ENCODE measurements at regions not wholly inside any gene's neighbourhood (a gene's known extent, or its start where the extent isn't known, plus 50 kb on each side); places are given as distances from the start of the nearest gene placed in this dataset.
A peak's percentile ranks its signal among the peaks of the same experiment; 100 is the strongest.

DNA sequence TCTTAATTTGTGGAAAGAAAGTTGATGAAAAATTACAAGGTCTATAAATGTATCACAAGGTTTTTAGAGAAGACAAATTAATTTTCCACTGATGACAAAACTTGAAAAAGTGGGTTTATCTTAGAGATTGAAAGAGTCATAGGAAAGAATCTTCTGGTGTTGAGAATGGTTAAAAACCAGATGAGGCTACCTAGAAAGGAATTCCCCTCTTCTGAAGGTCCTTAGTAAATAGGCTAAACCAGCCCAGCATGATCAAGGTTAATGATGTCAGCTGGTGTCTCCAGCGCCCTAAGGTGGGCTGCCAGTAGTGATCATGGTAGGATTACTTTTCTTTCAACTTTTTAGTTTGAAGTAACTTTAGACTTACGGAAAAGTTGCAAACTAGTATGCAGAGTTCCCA lies 71.8 kb upstream of the PGRMC2 start:
- Histone ChIP-seq H3K27ac (ENCODE audit: low read depth, low read length) (peak overlapping the region; percentile 81), H3K4me3 (ENCODE audit: low read length in 3 of 3) (no peak overlapping the region), H3K27me3 (ENCODE audit: control insufficient read depth in 3 of 3, insufficient read depth in 3 of 3, low read length in 3 of 3) (no peaks in the 10 kb centered on the region), H3K9ac (ENCODE audit: low read depth in 1 of 3, low read length in 3 of 3) (no peak overlapping the region), H3K9me3 (ENCODE audit: control insufficient read depth in 3 of 3, low read length in 3 of 3) (no peaks in the 10 kb centered on the region), H3K4me1 (ENCODE audit: control insufficient read depth in 3 of 3, insufficient read depth in 3 of 3, low read length in 3 of 3) (peaks cover 19 to 28% (median 21%) of the 10 kb centered on the region in 3 donors), H3K36me3 (ENCODE audit: control insufficient read depth in 3 of 3, insufficient read depth in 3 of 3, low read length in 3 of 3) (no peaks in the 10 kb centered on the region)

DNA sequence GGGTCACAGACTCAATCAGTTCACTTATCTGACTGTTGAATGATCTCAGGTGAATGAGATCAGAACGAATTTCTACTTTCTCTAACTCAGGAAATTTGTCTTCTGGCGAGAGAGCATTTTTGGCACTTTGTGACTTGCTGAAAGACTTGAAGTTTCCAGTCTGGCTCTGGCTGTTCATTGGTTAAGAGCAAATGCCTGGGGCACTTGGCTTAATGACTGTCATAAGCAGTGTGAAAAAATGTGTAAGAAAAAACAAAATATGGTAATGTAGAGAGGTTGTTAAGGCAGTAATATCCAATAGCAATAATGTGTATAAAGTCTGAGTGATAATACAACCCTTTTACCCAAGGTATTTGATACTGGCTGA lies 71.3 kb upstream of the PGRMC2 start:
- Histone ChIP-seq H3K9me3 (ENCODE audit: control insufficient read depth in 3 of 3, low read length in 3 of 3) (no peaks in the 10 kb centered on the region), H3K9ac (ENCODE audit: low read depth in 1 of 3, low read length in 3 of 3) (peak overlapping the region; percentile 40 to 58 (median 51)), H3K27me3 (ENCODE audit: control insufficient read depth in 3 of 3, insufficient read depth in 3 of 3, low read length in 3 of 3) (no peaks in the 10 kb centered on the region), H3K4me1 (ENCODE audit: control insufficient read depth in 3 of 3, insufficient read depth in 3 of 3, low read length in 3 of 3) (peaks cover 21 to 28% (median 21%) of the 10 kb centered on the region in 3 donors), H3K27ac (ENCODE audit: low read depth, low read length) (peak overlapping the region; percentile 81), H3K36me3 (ENCODE audit: control insufficient read depth in 3 of 3, insufficient read depth in 3 of 3, low read length in 3 of 3) (no peaks in the 10 kb centered on the region), H3K4me3 (ENCODE audit: low read length in 3 of 3) (peak overlapping the region; percentile 35 to 45 (median 35))

DNA sequence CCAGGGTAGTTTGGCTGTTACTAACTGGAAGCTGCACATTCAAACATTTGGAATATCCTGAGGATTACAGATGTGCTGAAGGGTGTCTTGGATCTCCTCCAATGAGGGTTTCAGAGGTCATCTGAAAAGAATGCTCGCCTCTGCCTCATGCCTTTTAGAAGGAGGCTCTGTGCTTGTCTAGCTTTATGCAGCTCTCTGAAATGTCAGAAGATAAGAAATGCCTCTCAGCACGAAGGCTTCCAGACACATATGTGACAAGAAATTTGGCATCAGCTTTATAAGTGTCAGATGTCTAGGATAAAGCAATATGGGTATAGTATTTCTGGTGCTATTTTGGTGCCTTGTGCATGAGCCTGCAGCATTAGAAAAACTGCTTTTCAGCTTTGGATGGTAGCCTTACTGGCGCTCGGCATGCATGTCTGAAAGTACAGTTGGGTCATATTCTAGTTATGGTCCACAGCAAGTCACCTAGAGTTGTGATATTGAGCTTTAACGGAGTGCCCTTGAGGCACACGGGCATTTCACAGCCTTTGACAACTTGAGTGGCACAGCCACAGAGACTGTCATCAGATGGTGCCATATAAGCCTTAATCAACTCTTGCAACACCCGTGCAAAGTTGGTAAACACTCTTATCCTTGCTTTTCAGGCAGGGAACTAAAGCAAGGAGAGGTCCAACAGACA lies 70.8 kb upstream of the PGRMC2 start:
- H3K27ac ChIP-seq (ENCODE audit: low read depth, low read length): peak overlapping the region; percentile 81
- H3K4me3 ChIP-seq (ENCODE audit: low read length in 3 of 3): peak overlapping the region; percentile 35 to 46 (median 45)
- no peaks in the 10 kb centered on the region for H3K36me3 ChIP-seq (ENCODE audit: control insufficient read depth in 3 of 3, insufficient read depth in 3 of 3, low read length in 3 of 3)
- peaks cover 21 to 28% (median 21%) of the 10 kb centered on the region in 3 donors for H3K4me1 ChIP-seq (ENCODE audit: control insufficient read depth in 3 of 3, insufficient read depth in 3 of 3, low read length in 3 of 3)
- peak overlapping the region; percentile 40 to 58 (median 51) for H3K9ac ChIP-seq (ENCODE audit: low read depth in 1 of 3, low read length in 3 of 3)
- H3K9me3 ChIP-seq (ENCODE audit: control insufficient read depth in 3 of 3, low read length in 3 of 3): no peaks in the 10 kb centered on the region
- no peaks in the 10 kb centered on the region for H3K27me3 ChIP-seq (ENCODE audit: control insufficient read depth in 3 of 3, insufficient read depth in 3 of 3, low read length in 3 of 3)

GRCh38 chr4:128357286-128357685 lies 69.7 kb upstream of the PGRMC2 start:
- Histone ChIP-seq H3K27me3 (ENCODE audit: control insufficient read depth in 3 of 3, insufficient read depth in 3 of 3, low read length in 3 of 3) (no peaks in the 10 kb centered on the region), H3K9me3 (ENCODE audit: control insufficient read depth in 3 of 3, low read length in 3 of 3) (no peaks in the 10 kb centered on the region), H3K9ac (ENCODE audit: low read depth in 1 of 3, low read length in 3 of 3) (no peak overlapping the region), H3K4me1 (ENCODE audit: control insufficient read depth in 3 of 3, insufficient read depth in 3 of 3, low read length in 3 of 3) (peaks cover 21 to 28% (median 21%) of the 10 kb centered on the region in 3 donors), H3K27ac (ENCODE audit: low read depth, low read length) (peak overlapping the region; percentile 81), H3K4me3 (ENCODE audit: low read length in 3 of 3) (no peak overlapping the region), H3K36me3 (ENCODE audit: control insufficient read depth in 3 of 3, insufficient read depth in 3 of 3, low read length in 3 of 3) (no peaks in the 10 kb centered on the region)

DNA sequence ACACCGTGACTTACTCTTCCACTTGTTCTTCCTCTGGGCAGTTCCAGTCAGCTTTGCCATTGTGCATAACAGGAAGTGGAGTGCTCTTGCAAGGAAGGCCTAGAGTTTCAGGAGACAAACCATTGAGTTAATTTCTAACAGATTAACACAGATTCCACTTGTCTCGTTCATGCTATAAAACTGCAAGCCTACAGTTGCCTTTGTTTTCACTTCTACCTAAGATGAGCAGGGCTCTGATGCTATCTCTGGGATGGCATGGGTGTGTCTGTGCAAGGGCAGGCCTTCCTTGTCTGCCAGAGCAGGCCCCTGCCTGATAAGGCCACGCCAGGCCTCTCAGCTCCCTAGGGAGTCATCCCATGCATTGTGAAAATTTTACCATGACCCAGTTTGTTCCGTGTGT lies 67.7 kb upstream of the PGRMC2 start:
- Histone ChIP-seq H3K27me3 (ENCODE audit: control insufficient read depth in 3 of 3, insufficient read depth in 3 of 3, low read length in 3 of 3) (no peaks in the 10 kb centered on the region), H3K4me3 (ENCODE audit: low read length in 3 of 3) (no peak overlapping the region), H3K27ac (ENCODE audit: low read depth, low read length) (no peak overlapping the region), H3K9ac (ENCODE audit: low read depth in 1 of 3, low read length in 3 of 3) (no peak overlapping the region), H3K36me3 (ENCODE audit: control insufficient read depth in 3 of 3, insufficient read depth in 3 of 3, low read length in 3 of 3) (no peaks in the 10 kb centered on the region), H3K4me1 (ENCODE audit: control insufficient read depth in 3 of 3, insufficient read depth in 3 of 3, low read length in 3 of 3) (peaks cover 21 to 28% (median 21%) of the 10 kb centered on the region in 3 donors), H3K9me3 (ENCODE audit: control insufficient read depth in 3 of 3, low read length in 3 of 3) (no peaks in the 10 kb centered on the region)

GRCh38 chr4:128354205-128354821 lies 66.7 kb upstream of the PGRMC2 start:
- Histone ChIP-seq H3K9ac (ENCODE audit: low read depth in 1 of 3, low read length in 3 of 3) (no peak overlapping the region), H3K4me1 (ENCODE audit: control insufficient read depth in 3 of 3, insufficient read depth in 3 of 3, low read length in 3 of 3) (peaks cover 21 to 22% (median 21%) of the 10 kb centered on the region in 3 donors), H3K9me3 (ENCODE audit: control insufficient read depth in 3 of 3, low read length in 3 of 3) (no peaks in the 10 kb centered on the region), H3K36me3 (ENCODE audit: control insufficient read depth in 3 of 3, insufficient read depth in 3 of 3, low read length in 3 of 3) (no peaks in the 10 kb centered on the region), H3K27ac (ENCODE audit: low read depth, low read length) (no peak overlapping the region), H3K27me3 (ENCODE audit: control insufficient read depth in 3 of 3, insufficient read depth in 3 of 3, low read length in 3 of 3) (no peaks in the 10 kb centered on the region), H3K4me3 (ENCODE audit: low read length in 3 of 3) (no peak overlapping the region)

DNA sequence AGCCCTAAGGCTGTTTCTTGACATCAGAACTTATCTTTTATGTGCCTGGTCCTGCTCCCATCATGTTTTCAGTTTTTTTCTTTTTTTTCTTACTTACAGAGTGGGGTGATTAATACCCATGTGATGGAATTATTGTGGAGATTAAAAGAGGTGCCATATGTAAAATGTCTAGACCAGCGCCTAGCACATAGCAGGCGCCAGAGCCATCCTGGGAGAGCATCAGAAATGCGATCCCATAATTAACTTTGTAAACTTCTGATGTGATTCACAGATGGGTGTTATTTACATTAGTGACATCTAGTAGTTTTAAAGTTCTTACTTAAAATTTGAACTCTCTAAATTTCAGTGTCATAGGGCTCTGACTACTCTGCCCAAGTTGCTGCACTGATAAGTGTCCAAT lies 66.2 kb upstream of the PGRMC2 start:
- Histone ChIP-seq H3K9me3 (ENCODE audit: control insufficient read depth in 3 of 3, low read length in 3 of 3) (no peaks in the 10 kb centered on the region), H3K27me3 (ENCODE audit: control insufficient read depth in 3 of 3, insufficient read depth in 3 of 3, low read length in 3 of 3) (no peaks in the 10 kb centered on the region), H3K36me3 (ENCODE audit: control insufficient read depth in 3 of 3, insufficient read depth in 3 of 3, low read length in 3 of 3) (no peaks in the 10 kb centered on the region), H3K27ac (ENCODE audit: low read depth, low read length) (no peak overlapping the region), H3K4me3 (ENCODE audit: low read length in 3 of 3) (no peak overlapping the region), H3K9ac (ENCODE audit: low read depth in 1 of 3, low read length in 3 of 3) (no peak overlapping the region), H3K4me1 (ENCODE audit: control insufficient read depth in 3 of 3, insufficient read depth in 3 of 3, low read length in 3 of 3) (peaks cover 16 to 17% (median 17%) of the 10 kb centered on the region in 3 donors)

DNA sequence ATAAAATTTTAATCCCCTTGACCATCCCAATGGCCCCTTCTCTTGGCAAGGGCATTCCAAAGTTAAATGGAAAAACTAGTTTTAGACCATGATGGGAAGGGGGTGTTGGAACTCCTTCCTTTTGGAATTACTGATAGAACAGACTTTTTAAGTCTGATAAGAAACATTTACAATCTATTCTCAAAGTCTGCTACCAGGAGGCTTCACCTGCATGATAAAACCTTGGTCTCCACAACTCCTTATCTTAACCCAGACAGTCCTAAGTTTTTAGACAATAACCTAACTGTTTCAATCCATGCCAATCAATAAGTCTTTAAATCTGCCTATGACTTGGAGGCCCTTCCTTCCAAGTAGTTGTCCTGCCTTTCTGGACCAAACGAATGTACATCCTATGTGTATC lies 63.9 kb upstream of the PGRMC2 start:
- no peak overlapping the region for H3K4me3 ChIP-seq (ENCODE audit: low read length in 3 of 3)
- H3K36me3 ChIP-seq (ENCODE audit: control insufficient read depth in 3 of 3, insufficient read depth in 3 of 3, low read length in 3 of 3): no peaks in the 10 kb centered on the region
- H3K4me1 ChIP-seq (ENCODE audit: control insufficient read depth in 3 of 3, insufficient read depth in 3 of 3, low read length in 3 of 3): peaks cover 3 to 9% (median 6%) of the 10 kb centered on the region in 3 donors
- no peaks in the 10 kb centered on the region for H3K27me3 ChIP-seq (ENCODE audit: control insufficient read depth in 3 of 3, insufficient read depth in 3 of 3, low read length in 3 of 3)
- H3K9ac ChIP-seq (ENCODE audit: low read depth in 1 of 3, low read length in 3 of 3): no peak overlapping the region
- H3K9me3 ChIP-seq (ENCODE audit: control insufficient read depth in 3 of 3, low read length in 3 of 3): no peaks in the 10 kb centered on the region
- H3K27ac ChIP-seq (ENCODE audit: low read depth, low read length): no peak overlapping the region

- H3K27ac ChIP-seq (ENCODE audit: low read depth, low read length): no peak overlapping the region
- H3K9ac ChIP-seq (ENCODE audit: low read depth in 1 of 3, low read length in 3 of 3): no peak overlapping the region
- H3K27me3 ChIP-seq (ENCODE audit: control insufficient read depth in 3 of 3, insufficient read depth in 3 of 3, low read length in 3 of 3): no peaks in the 10 kb centered on the region
- no peak overlapping the region for H3K4me3 ChIP-seq (ENCODE audit: low read length in 3 of 3)
- H3K4me1 ChIP-seq (ENCODE audit: control insufficient read depth in 3 of 3, insufficient read depth in 3 of 3, low read length in 3 of 3): peaks cover 3 to 9% (median 6%) of the 10 kb centered on the region in 3 donors
- no peaks in the 10 kb centered on the region for H3K9me3 ChIP-seq (ENCODE audit: control insufficient read depth in 3 of 3, low read length in 3 of 3)
- H3K36me3 ChIP-seq (ENCODE audit: control insufficient read depth in 3 of 3, insufficient read depth in 3 of 3, low read length in 3 of 3): no peaks in the 10 kb centered on the region
These were observed 62.9 kb upstream of the PGRMC2 start for GRCh38 chr4:128350449-128351045.

DNA sequence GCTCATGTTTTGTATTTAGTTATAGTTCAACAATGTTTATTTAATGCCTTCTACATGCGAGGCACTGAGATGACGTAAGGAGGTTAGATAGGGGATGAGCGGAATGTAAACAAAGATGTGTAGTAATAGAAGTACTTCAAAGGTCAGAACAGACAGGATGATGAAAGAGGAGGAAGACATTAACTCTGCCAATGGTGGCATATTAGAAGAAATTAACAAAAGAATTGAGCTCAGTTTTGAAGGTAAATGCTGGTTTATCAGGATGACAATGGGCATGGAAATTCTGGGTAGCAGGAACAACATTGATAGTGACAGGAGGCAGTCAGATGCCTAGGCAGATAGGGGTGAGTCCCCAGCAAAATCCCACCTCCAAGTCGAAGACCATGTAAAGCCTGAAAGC lies 62.3 kb upstream of the PGRMC2 start:
- H3K9me3 ChIP-seq (ENCODE audit: control insufficient read depth in 3 of 3, low read length in 3 of 3): no peaks in the 10 kb centered on the region
- H3K36me3 ChIP-seq (ENCODE audit: control insufficient read depth in 3 of 3, insufficient read depth in 3 of 3, low read length in 3 of 3): no peaks in the 10 kb centered on the region
- no peak overlapping the region for H3K27ac ChIP-seq (ENCODE audit: low read depth, low read length)
- no peak overlapping the region for H3K9ac ChIP-seq (ENCODE audit: low read depth in 1 of 3, low read length in 3 of 3)
- no peak overlapping the region for H3K4me3 ChIP-seq (ENCODE audit: low read length in 3 of 3)
- no peaks in the 10 kb centered on the region for H3K27me3 ChIP-seq (ENCODE audit: control insufficient read depth in 3 of 3, insufficient read depth in 3 of 3, low read length in 3 of 3)
- peaks cover 3 to 7% (median 6%) of the 10 kb centered on the region in 3 donors for H3K4me1 ChIP-seq (ENCODE audit: control insufficient read depth in 3 of 3, insufficient read depth in 3 of 3, low read length in 3 of 3)

Measured in skeletal muscle tissue (tissue), 3 donors.